WI38 (cell line): ENCODE measurements at regions not wholly inside any gene's neighbourhood (a gene's known extent, or its start where the extent isn't known, plus 50 kb on each side); places are given as distances from the start of the nearest gene placed in this dataset.

Experiments used
- H3K4me3 ChIP-seq: 2 replicates; pipeline ENCODE4 v1.5.1; 2011; ENCODE audit warnings: low read depth, mild to moderate bottlenecking, control low read depth, low read length
- TF ChIP-seq, protein P1 (sequence below): IDR thresholded peaks from 2 replicates; pipeline ENCODE4 v1.5.1; 2012; ENCODE audit warnings: low read depth, mild to moderate bottlenecking, control low read depth, low read length

DNA sequence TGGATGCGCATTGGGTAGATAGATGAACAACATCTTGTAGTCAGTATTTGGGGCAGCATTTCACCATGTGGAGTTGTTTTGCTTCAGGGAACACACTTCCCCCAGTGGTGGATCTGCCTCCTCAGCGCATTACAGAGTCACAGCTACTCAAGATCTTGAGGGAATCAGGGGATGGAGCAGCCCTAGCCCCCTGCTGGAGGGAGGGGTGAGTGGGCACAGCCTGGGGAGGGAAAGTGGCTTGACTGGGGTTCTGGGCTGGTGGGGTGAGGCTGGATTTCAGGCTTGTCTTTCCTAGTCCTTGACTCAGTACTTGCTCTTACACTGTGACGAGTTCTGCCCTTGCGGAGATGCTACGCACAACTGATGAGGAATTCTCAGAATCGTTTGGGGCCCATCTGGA is 271.0 kb upstream of the HS6ST1 start:
- TF ChIP-seq, protein P1, sequence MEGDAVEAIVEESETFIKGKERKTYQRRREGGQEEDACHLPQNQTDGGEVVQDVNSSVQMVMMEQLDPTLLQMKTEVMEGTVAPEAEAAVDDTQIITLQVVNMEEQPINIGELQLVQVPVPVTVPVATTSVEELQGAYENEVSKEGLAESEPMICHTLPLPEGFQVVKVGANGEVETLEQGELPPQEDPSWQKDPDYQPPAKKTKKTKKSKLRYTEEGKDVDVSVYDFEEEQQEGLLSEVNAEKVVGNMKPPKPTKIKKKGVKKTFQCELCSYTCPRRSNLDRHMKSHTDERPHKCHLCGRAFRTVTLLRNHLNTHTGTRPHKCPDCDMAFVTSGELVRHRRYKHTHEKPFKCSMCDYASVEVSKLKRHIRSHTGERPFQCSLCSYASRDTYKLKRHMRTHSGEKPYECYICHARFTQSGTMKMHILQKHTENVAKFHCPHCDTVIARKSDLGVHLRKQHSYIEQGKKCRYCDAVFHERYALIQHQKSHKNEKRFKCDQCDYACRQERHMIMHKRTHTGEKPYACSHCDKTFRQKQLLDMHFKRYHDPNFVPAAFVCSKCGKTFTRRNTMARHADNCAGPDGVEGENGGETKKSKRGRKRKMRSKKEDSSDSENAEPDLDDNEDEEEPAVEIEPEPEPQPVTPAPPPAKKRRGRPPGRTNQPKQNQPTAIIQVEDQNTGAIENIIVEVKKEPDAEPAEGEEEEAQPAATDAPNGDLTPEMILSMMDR = no peak
- no peak overlapping the region for H3K4me3 ChIP-seq

DNA sequence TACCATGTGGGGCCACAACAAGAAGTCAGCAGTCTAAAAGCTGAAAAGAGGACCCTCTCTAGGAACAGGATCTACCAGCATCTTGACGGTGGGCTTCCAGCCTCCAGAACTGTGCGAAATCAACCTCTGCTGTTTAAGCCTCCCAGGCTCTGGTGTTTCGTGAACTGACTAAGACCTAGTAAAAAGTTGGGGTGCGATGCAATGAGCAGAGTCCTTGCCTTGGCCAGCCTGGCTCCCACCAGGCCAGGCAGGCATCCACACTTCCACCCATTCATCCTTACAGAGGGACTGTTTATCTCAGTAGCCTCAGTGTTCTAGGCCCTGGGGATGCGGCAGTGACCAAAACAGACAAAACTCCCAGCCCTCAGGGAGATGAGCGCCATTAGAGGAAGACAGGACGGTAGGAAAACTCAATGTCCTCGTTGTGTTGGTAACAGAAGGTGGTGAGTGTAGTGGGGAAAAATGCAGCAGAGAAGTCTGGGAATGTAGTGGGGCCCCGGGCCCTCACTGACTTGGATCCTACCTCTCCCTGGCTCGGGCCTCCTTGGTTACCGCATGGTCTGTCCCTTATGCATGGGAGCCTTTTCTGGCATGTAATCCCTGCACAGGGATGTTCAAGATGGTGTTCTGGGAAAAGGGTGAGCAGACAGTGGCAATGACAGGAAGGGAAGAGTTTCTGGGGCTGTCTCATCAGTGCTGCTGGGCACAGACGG is 271.8 kb upstream of the HS6ST1 start:
- TF ChIP-seq, protein P1 = no peak
- no peak overlapping the region for H3K4me3 ChIP-seq

DNA sequence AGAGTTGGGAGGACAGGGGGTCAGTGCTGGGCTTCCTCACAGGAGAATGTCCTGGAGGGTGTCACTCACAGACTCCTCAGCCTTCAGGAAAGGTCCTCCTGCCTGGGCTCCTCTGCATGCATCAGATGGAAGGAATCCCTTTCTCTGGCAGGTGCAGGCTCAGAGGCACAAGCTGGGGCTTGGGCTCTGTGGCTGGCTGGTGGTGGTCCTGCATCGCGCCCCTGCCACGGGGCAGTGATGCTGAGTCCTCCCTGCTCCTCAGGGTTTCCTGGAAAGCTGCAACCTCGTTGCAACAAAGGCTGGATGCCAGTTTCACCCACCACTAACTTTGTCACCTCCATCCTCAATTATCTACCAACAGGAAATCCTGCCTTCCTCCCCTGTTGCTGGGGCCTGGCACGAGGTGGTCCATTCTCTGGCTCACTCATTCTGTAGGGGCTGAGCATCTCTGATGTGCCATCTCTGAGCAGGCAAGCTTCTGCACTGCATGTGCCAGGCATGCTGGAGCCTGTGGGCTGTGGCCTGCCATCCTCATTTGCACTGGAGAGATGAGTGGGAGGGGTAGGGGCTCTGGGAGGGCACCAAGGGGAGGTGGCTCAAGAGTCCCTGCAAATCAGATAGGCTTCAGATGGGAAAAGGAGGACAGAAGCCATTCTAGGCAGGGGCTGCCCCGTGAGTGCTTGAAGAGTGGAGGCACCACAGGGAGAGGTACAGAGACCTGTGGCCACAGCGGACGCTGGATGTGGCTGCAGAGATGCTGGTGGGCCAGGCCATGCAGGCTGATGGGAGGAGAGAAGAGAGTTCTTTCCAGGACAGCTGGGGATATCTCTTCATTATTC is 272.6 kb upstream of the HS6ST1 start:
- TF ChIP-seq, protein P1 = no peak
- no peak overlapping the region for H3K4me3 ChIP-seq

DNA sequence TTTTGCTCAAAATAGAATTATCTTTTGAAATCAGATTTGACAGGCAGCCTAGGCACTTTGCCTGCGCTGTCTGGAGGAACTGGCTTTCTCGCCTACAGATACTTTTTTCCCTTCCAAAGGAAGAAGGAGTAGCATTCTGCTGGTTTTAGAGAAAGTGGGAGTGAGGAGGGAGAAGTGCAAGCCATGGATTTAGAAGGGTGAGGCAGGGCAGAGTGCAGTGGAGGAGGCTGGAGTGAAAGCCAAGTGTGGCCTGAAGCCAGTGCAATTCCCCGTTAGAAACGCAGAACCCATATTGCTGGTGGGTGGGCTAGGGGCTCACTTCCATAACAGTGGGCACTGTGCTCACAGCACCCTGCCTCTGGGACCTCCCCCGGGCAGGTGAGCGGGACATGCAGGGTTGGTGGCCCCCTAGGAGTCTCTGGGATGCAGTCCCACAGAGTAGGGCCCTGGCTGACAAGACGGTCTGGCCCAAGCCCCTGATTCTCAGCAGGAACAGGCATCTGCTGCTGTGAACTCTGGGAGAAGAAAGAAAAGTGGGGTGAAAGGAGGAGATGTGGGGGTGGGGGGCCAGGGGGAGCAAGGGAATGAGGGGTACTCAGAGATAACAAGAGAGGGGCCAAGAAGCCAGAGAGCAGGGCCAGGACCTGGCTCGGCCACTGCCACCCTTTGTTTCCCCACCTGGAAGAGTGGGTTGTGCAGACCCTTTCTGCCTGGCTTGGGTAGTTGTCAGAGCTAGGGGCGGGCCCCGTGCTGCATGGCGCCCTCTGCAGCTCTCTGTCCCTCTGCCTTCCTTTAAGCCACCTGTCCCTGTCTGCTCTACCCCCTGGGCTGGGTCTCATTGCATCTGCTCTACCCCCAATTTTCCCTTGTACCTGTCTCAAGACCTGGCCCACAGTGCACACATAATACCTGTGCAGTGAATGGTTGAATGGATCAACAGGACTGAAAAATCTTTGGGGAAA is 273.5 kb upstream of the HS6ST1 start:
- H3K4me3 ChIP-seq = no peak overlapping the region
- TF ChIP-seq, protein P1 = no peak

DNA sequence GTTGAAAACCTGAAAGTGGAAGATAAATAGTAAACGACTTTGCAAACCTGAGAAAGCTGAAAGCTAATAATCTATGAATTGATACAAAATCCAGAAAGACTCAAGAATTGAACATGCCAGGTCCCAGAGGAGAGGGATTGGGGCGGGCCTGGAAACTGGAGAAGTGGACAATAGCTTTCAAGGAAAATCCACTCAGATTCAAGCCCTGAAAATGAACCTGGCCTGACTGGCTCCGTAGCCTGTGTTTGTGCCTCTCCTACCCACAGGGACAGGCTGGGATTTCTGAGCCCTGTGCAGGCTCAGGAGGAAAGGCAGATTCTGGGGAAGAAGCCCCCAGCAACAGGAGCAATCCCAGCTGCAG is 274.8 kb upstream of the HS6ST1 start:
- TF ChIP-seq, protein P1 = no peak
- H3K4me3 ChIP-seq = no peak overlapping the region

DNA sequence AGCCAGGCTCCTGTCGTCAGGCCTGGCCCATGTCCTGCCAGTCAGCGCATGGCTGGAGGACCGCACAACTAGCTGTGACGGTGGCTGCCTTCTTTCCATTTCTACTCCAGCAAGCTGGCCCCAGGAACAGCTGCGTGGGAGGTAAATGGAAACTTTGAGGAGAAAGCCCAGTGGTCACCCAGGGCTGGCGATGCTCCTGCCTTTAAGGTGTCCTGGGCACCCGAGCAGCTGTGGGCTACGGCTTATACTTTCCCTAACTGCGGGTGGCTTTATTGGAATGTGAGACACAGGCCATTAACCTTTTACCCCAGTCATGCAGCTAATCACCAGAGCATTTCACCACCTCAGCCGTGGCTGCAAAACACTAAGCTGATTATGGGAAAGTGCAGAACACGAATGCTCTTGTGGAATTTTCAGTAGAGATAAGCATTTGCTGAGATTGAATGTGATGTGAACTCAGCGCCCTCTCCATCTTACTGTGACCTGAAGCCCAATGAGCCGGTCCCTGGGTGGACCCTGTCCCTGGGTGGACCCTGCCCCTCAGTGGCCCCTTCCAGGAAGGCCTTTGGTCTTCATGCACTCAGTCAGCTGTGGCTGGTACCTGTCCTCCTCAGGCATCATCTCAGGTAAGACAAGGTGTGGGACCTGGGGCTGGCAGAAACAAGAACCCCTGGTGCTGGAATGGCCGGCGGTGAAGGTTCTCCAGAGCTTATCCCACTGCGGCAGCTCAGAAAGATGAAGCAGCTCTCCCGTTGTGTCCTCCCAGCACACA is 275.4 kb upstream of the HS6ST1 start:
- H3K4me3 ChIP-seq = no peak overlapping the region
- TF ChIP-seq, protein P1 = no peak
